ENCODE measurements at regions not wholly inside any gene's neighbourhood (a gene's known extent, or its start where the extent isn't known, plus 50 kb on each side); places are given as distances from the start of the nearest gene placed in this dataset.
"Not testable (repeated sequence)": the region's sequence is repeated elsewhere in the genome, so short reads cannot be mapped to it uniquely, and the experiment has no call there.

DNA sequence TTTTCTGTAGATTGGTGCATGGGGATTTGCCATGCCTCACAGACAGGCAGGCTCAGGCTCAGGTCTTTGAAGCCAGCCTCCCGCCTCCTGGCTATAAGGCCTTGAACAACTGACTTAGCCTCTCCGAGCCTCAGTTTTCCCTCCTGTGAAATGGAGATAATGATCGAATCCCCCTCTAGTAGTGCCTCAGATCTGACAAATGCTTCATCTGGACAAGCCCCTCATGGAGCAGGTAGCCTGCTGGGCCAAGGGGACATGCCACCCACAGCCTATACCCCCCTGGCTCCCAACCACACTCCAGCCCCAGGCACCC lies 68.1 kb upstream of the LCTL start:
- Histone ChIP-seq H3K4me2 (no peak overlapping the region), H3K9me2 (replicated peaks; ENCODE audit: insufficient read depth) (no peaks in the 10 kb centered on the region), H3K36me3 (replicated peaks; ENCODE audit: insufficient read depth, low read depth) (no peaks in the 10 kb centered on the region), H3K27me3 (no peaks in the 10 kb centered on the region), H3K79me2 (no peaks in the 10 kb centered on the region), H4K20me1 (ENCODE audit: insufficient read depth, poor library complexity, severe bottlenecking) (no peaks in the 10 kb centered on the region), H3K9me3 (ENCODE audit: low read depth) (no peaks in the 10 kb centered on the region), H3K4me3 (no peak overlapping the region), H3K27ac (no peak overlapping the region), H3K4me1 (ENCODE audit: insufficient read depth) (peaks cover 37% of the 10 kb centered on the region), H2AFZ (no peak overlapping the region)
- WGBS (ENCODE audit: low lambda C conversion rate, missing lambda C conversion rate): 100% methylated on average over 3 of the region's 3 CpGs
- no peak for TF ChIP-seq CTCF (IDR thresholded peaks at IDR 0.05; ENCODE audit: poor library complexity)
- no peak for TF ChIP-seq EZH2 (IDR thresholded peaks at IDR 0.05; ENCODE audit: borderline replicate concordance)
- TF ChIP-seq EZH2phosphoT487 (IDR thresholded peaks at IDR 0.05; ENCODE audit: low read depth, severe bottlenecking, unreplicated experiment): no peak
- DNase-seq (ENCODE audit: low spot score): no peak

- no peaks in the 10 kb centered on the region for H3K9me3 ChIP-seq (ENCODE audit: low read depth)
- no peaks in the 10 kb centered on the region for H3K9me2 ChIP-seq (replicated peaks; ENCODE audit: insufficient read depth)
- no peak overlapping the region for H3K4me3 ChIP-seq
- no peaks in the 10 kb centered on the region for H3K79me2 ChIP-seq
- no peaks in the 10 kb centered on the region for H3K27me3 ChIP-seq
- no peak overlapping the region for H3K27ac ChIP-seq
- WGBS (ENCODE audit: low lambda C conversion rate, missing lambda C conversion rate): 82% methylated on average over 5 of the region's 5 CpGs
- no peak overlapping the region for H2AFZ ChIP-seq
- H3K36me3 ChIP-seq (replicated peaks; ENCODE audit: insufficient read depth, low read depth): no peaks in the 10 kb centered on the region
- H4K20me1 ChIP-seq (ENCODE audit: insufficient read depth, poor library complexity, severe bottlenecking): no peaks in the 10 kb centered on the region
- DNase-seq (ENCODE audit: low spot score): no peak
- peaks cover 37% of the 10 kb centered on the region for H3K4me1 ChIP-seq (ENCODE audit: insufficient read depth)
- no peak overlapping the region for H3K4me2 ChIP-seq
- no peak for TF ChIP-seq CTCF (IDR thresholded peaks at IDR 0.05; ENCODE audit: poor library complexity)
Observed at GRCh38 chr15:66634540-66634939, 67.5 kb upstream of the SMAD6 start.

DNA sequence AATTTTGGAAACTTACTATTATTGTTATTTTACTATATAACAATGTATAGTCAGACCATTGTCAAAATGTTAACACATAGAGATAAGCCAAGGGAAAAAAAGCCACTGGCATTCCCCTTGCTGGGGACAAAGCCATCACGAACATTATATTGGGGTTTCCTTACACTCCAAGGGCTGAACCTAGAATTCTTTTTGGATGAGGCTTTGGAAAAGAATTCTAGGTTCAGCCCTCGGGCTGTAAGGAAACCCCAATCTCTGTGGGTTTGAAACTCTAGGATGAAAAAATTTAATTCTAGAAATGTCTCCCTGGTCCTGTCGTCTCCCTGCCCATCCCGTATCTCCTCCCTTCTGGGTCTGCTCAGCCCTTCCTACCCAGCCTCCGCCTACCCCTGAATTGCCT lies 67.0 kb upstream of the SMAD6 start:
- no peaks in the 10 kb centered on the region for H3K79me2 ChIP-seq
- H4K20me1 ChIP-seq (ENCODE audit: insufficient read depth, poor library complexity, severe bottlenecking): no peaks in the 10 kb centered on the region
- H3K27me3 ChIP-seq: no peaks in the 10 kb centered on the region
- peaks cover 35% of the 10 kb centered on the region for H3K4me1 ChIP-seq (ENCODE audit: insufficient read depth)
- H3K36me3 ChIP-seq (replicated peaks; ENCODE audit: insufficient read depth, low read depth): no peaks in the 10 kb centered on the region
- WGBS (ENCODE audit: low lambda C conversion rate, missing lambda C conversion rate): 65% methylated on average over 5 of the region's 5 CpGs
- no peak overlapping the region for H3K27ac ChIP-seq
- no peak overlapping the region for H3K4me2 ChIP-seq
- H2AFZ ChIP-seq: no peak overlapping the region
- TF ChIP-seq EZH2phosphoT487 (IDR thresholded peaks at IDR 0.05; ENCODE audit: low read depth, severe bottlenecking, unreplicated experiment) (no peak), EZH2 (IDR thresholded peaks at IDR 0.05; ENCODE audit: borderline replicate concordance) (no peak), CTCF (IDR thresholded peaks at IDR 0.05; ENCODE audit: poor library complexity) (no peak)
- H3K9me3 ChIP-seq (ENCODE audit: low read depth): no peaks in the 10 kb centered on the region
- no peak overlapping the region for H3K4me3 ChIP-seq
- DNase-seq (ENCODE audit: low spot score): no peak
- H3K9me2 ChIP-seq (replicated peaks; ENCODE audit: insufficient read depth): no peaks in the 10 kb centered on the region

- TF ChIP-seq EZH2phosphoT487 (IDR thresholded peaks at IDR 0.05; ENCODE audit: low read depth, severe bottlenecking, unreplicated experiment): no peak
- TF ChIP-seq EZH2 (IDR thresholded peaks at IDR 0.05; ENCODE audit: borderline replicate concordance): no peak
- no peak for TF ChIP-seq CTCF (IDR thresholded peaks at IDR 0.05; ENCODE audit: poor library complexity)
- 63% methylated on average over 4 of the region's 4 CpGs for WGBS (ENCODE audit: low lambda C conversion rate, missing lambda C conversion rate)
- no peak overlapping the region for H2AFZ ChIP-seq
Observed at GRCh38 chr15:66635817-66636216, 66.2 kb upstream of the SMAD6 start.

GRCh38 chr15:66637044-66637443 lies 65.0 kb upstream of the SMAD6 start:
- H3K9me3 ChIP-seq (ENCODE audit: low read depth); H3K4me3 ChIP-seq; DNase-seq (ENCODE audit: low spot score); H3K79me2 ChIP-seq; H2AFZ ChIP-seq; H3K9me2 ChIP-seq (replicated peaks; ENCODE audit: insufficient read depth); H4K20me1 ChIP-seq (ENCODE audit: insufficient read depth, poor library complexity, severe bottlenecking); H3K27me3 ChIP-seq; H3K36me3 ChIP-seq (replicated peaks; ENCODE audit: insufficient read depth, low read depth); H3K4me2 ChIP-seq; H3K27ac ChIP-seq: not testable (repeated sequence)
- H3K4me1 ChIP-seq (ENCODE audit: insufficient read depth): peaks cover 16% of the 10 kb centered on the region
- WGBS (ENCODE audit: low lambda C conversion rate, missing lambda C conversion rate): 97% methylated on average over 7 of the region's 9 CpGs

More at GRCh38 chr15:66635817-66636216, 66.2 kb upstream of the SMAD6 start:
- Histone ChIP-seq H3K9me2 (replicated peaks; ENCODE audit: insufficient read depth) (no peaks in the 10 kb centered on the region), H4K20me1 (ENCODE audit: insufficient read depth, poor library complexity, severe bottlenecking) (no peaks in the 10 kb centered on the region), H3K27ac (no peak overlapping the region), H3K4me1 (ENCODE audit: insufficient read depth) (peaks cover 27% of the 10 kb centered on the region), H3K79me2 (no peaks in the 10 kb centered on the region), H3K36me3 (replicated peaks; ENCODE audit: insufficient read depth, low read depth) (no peaks in the 10 kb centered on the region), H3K4me2 (no peak overlapping the region), H3K27me3 (no peaks in the 10 kb centered on the region), H3K4me3 (no peak overlapping the region), H3K9me3 (ENCODE audit: low read depth) (no peaks in the 10 kb centered on the region)
- no peak for DNase-seq (ENCODE audit: low spot score)
